ENCODE measurements at regions not wholly inside any gene's neighbourhood (a gene's known extent, or its start where the extent isn't known, plus 50 kb on each side); places are given as distances from the start of the nearest gene placed in this dataset.

DNA sequence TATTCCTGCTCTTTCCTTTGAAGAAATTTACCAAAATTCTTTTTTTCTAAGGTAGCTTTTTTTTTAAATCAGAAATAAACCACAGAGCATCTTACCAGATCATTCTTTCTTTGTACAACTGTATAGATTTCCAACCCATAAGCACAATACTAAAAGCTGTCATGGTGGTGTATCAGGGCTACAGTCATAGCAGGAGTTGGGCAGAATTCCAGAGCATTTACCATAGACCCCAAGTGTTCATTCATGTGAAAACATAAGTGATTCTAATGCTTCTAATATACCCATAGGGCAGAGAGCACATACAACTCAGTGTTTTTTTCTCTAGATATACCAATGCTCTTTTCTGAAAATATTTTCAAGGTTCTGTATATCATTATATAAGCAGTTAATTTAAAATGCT, 392.5 kb downstream of the FRK start:
- Mint-ChIP-seq H3K36me3 (ENCODE audit: low read depth) (no peaks in the 10 kb centered on the region), H3K27ac (ENCODE audit: unreplicated experiment) (no peak overlapping the region), H3K4me3 (no peak overlapping the region), H3K4me1 (no peaks in the 10 kb centered on the region), H3K9me3 (no peaks in the 10 kb centered on the region), H3K27me3 (ENCODE audit: low read depth) (no peaks in the 10 kb centered on the region)
- TF ChIP-seq, protein P1, sequence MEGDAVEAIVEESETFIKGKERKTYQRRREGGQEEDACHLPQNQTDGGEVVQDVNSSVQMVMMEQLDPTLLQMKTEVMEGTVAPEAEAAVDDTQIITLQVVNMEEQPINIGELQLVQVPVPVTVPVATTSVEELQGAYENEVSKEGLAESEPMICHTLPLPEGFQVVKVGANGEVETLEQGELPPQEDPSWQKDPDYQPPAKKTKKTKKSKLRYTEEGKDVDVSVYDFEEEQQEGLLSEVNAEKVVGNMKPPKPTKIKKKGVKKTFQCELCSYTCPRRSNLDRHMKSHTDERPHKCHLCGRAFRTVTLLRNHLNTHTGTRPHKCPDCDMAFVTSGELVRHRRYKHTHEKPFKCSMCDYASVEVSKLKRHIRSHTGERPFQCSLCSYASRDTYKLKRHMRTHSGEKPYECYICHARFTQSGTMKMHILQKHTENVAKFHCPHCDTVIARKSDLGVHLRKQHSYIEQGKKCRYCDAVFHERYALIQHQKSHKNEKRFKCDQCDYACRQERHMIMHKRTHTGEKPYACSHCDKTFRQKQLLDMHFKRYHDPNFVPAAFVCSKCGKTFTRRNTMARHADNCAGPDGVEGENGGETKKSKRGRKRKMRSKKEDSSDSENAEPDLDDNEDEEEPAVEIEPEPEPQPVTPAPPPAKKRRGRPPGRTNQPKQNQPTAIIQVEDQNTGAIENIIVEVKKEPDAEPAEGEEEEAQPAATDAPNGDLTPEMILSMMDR (conservative IDR thresholded peaks at IDR 0.05) = no peak
- DNase-seq (ENCODE audit: low read depth, low spot score) = no peak

DNA sequence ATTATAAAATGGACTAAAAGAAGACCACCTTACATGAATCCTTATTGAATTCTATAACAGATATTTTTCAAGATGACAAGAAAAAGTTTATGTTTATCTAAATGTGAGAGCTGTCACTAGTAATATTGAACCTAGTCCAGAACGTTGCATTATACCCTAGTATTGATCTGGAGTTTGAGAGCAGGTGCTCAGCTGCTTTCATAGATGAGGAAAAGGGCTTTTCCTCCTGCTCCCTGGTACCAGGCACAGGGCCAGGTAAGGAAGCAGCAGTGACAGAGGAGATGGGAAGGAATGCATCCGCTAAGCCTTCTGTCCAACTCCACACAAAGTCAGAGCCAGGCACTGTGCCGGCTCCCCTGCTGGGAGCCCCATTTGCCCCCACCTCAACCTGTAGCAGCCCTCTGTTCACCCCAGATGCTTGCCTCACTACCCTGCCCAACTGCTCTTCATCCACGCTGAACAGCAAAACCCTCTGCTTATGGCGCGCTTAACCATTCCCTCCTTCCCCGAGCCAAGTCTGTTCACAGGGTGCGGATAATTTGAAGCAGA, 393.1 kb downstream of the FRK start:
- TF ChIP-seq, protein P1 (conservative IDR thresholded peaks at IDR 0.05) = no peak
- Mint-ChIP-seq H3K36me3 (ENCODE audit: low read depth) (no peaks in the 10 kb centered on the region), H3K27ac (ENCODE audit: unreplicated experiment) (no peak overlapping the region)

DNA sequence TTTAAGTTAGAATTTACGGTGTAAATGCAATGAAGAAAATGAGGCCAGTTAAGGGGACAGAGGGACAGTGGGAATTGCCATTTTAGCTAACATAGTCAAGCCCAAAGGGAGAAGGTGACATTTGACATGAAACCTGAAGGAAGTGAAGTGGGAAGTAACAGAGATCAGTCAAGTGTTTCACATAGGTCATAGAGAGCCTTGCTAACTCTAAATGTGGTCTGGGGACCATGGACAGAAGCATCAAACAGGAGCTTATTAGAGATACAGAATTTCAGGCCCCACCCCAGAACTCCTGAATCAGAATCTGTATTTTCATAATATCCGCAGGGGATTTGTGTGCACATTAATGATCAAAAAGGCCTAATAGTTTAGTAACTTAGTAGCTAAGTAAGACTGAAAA, 393.7 kb downstream of the FRK start:
- no peak overlapping the region for H3K4me3 Mint-ChIP-seq
- H3K36me3 Mint-ChIP-seq (ENCODE audit: low read depth) = no peaks in the 10 kb centered on the region
- H3K4me1 Mint-ChIP-seq = no peaks in the 10 kb centered on the region
- TF ChIP-seq, protein P1 (conservative IDR thresholded peaks at IDR 0.05) = no peak
- H3K27ac Mint-ChIP-seq (ENCODE audit: unreplicated experiment) = no peak overlapping the region
- H3K27me3 Mint-ChIP-seq (ENCODE audit: low read depth) = no peaks in the 10 kb centered on the region
- DNase-seq (ENCODE audit: low read depth, low spot score) = no peak
- H3K9me3 Mint-ChIP-seq = no peaks in the 10 kb centered on the region

More for the DNA sequence above, 393.1 kb downstream of the FRK start:
- H3K9me3 Mint-ChIP-seq = no peaks in the 10 kb centered on the region
- no peak overlapping the region for H3K4me3 Mint-ChIP-seq
- no peaks in the 10 kb centered on the region for H3K27me3 Mint-ChIP-seq (ENCODE audit: low read depth)
- no peaks in the 10 kb centered on the region for H3K4me1 Mint-ChIP-seq
- DNase-seq (ENCODE audit: low read depth, low spot score) = no peak

DNA sequence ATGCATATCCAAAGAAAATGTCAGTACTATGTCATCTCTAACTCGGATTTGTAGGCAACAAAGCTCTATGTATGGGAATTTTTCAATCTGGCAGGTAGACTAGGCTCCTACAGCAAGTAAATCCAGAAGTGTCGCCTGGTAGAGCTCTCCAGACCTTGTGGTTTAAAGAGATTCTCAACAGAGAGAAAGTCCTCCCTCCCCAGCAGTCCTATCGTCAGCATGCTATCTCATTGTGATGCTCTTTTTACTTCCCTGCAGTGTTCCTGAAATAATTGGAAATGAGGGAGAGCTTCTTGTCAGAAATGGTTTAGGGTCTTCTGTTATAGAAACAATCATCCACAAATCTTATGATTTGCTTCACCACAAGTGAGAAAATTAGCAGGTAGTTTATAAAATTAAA, 395.4 kb downstream of the FRK start:
- no peaks in the 10 kb centered on the region for H3K36me3 Mint-ChIP-seq (ENCODE audit: low read depth)

DNA sequence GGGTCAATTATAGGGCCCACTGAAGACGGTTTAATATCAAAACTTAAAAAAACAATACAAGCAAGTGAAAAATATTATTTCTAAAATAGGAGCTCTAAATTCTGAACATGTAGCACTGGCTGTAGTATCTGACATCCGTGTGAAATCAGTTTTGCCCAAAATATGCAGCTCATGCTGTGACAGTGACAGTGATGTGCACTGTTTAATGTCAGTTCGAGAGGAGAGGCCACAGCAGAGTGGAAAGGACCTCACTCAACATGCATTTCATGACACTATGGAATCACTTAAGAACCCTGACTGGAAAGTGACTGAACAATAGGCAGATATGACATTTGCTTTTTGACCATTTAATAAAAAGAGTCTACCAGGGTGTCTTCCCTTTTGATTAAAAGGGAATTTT, 397.0 kb downstream of the FRK start:
- DNase-seq (ENCODE audit: low read depth, low spot score) = no peak
- Mint-ChIP-seq H3K27ac (ENCODE audit: unreplicated experiment) (no peak overlapping the region), H3K4me1 (no peaks in the 10 kb centered on the region), H3K36me3 (ENCODE audit: low read depth) (no peaks in the 10 kb centered on the region), H3K9me3 (no peaks in the 10 kb centered on the region), H3K4me3 (no peak overlapping the region), H3K27me3 (ENCODE audit: low read depth) (no peaks in the 10 kb centered on the region)
- TF ChIP-seq, protein P1 (conservative IDR thresholded peaks at IDR 0.05) = no peak

More for the DNA sequence above, 395.4 kb downstream of the FRK start:
- TF ChIP-seq, protein P1 (conservative IDR thresholded peaks at IDR 0.05) = no peak
- no peaks in the 10 kb centered on the region for H3K4me1 Mint-ChIP-seq
- H3K27ac Mint-ChIP-seq (ENCODE audit: unreplicated experiment) = no peak overlapping the region
- DNase-seq (ENCODE audit: low read depth, low spot score) = no peak
- H3K4me3 Mint-ChIP-seq = no peak overlapping the region
- H3K9me3 Mint-ChIP-seq = no peaks in the 10 kb centered on the region
- H3K27me3 Mint-ChIP-seq (ENCODE audit: low read depth) = no peaks in the 10 kb centered on the region

All from neural crest cell (in vitro differentiated cells).